GM10248 (cell line): ENCODE measurements at regions not wholly inside any gene's neighbourhood (a gene's known extent, or its start where the extent isn't known, plus 50 kb on each side); places are given as distances from the start of the nearest gene placed in this dataset.

Experiments used
- CTCF ChIA-PET: fragments of 300-600 bp; sonication (Branson Sonifier 250); formaldehyde crosslinking; extraction: SDS; loops from one replicate; lab custom pipeline; 2021; ENCODE audit warnings: antibody characterized with exemption; lab: Yijun Ruan, JAX
- POLR2A ChIA-PET: fragments of 350-650 bp; sonication (Branson Sonifier 250); formaldehyde crosslinking; extraction: SDS; loops from one replicate; lab custom pipeline; 2020; ENCODE audit warnings: antibody characterized with exemption; lab: Yijun Ruan, JAX
- DNase-seq: peaks from one replicate; pipeline ENCODE4 v3.0.0; 2012; ENCODE audit errors: extremely low spot score
- TF ChIP-seq, protein P1 (sequence below): IDR thresholded peaks from 2 replicates; pipeline ENCODE4 v1.5.1; 2012; ENCODE audit warnings: mild to moderate bottlenecking, low read depth; ENCODE audit errors: extremely low read depth, missing control alignments, control extremely low read depth

DNA sequence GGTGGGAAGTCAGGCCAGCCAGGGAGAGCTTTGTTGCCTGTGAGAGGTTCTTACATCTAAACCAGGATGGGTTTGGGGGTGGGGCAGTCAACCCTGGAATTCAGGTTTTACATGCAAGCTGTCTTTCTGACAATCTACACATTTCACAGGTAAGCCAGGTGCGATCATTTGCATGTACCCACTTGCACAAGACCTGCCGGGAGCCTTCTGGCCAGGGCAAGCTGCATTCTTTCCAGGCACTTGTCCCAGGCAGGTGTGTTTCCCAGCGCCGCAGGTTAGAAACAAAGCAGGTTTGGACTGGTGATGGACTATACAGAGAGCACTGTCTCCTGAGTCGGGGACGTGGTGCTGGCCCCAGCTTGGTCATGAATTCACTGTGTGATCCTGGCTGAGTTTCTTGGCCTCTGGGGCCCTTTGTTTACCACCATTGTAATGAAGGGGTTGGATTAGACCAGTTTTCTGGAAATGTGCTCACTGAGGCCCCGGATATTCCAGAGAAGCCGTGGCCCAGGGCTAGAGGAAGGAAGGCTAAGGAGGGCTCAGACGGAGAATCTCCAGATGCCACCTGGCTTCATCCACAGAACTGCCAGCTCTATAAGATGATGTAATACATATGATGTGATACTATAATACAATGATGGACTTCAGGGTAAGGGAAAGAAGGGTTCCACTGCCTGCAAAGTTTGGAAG, 205.2 kb upstream of the SVIL start:
- TF ChIP-seq, protein P1, sequence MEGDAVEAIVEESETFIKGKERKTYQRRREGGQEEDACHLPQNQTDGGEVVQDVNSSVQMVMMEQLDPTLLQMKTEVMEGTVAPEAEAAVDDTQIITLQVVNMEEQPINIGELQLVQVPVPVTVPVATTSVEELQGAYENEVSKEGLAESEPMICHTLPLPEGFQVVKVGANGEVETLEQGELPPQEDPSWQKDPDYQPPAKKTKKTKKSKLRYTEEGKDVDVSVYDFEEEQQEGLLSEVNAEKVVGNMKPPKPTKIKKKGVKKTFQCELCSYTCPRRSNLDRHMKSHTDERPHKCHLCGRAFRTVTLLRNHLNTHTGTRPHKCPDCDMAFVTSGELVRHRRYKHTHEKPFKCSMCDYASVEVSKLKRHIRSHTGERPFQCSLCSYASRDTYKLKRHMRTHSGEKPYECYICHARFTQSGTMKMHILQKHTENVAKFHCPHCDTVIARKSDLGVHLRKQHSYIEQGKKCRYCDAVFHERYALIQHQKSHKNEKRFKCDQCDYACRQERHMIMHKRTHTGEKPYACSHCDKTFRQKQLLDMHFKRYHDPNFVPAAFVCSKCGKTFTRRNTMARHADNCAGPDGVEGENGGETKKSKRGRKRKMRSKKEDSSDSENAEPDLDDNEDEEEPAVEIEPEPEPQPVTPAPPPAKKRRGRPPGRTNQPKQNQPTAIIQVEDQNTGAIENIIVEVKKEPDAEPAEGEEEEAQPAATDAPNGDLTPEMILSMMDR, result no peak
- CTCF ChIA-PET, result no interaction called here
- POLR2A ChIA-PET, result no interaction called here
- no peak for DNase-seq

DNA sequence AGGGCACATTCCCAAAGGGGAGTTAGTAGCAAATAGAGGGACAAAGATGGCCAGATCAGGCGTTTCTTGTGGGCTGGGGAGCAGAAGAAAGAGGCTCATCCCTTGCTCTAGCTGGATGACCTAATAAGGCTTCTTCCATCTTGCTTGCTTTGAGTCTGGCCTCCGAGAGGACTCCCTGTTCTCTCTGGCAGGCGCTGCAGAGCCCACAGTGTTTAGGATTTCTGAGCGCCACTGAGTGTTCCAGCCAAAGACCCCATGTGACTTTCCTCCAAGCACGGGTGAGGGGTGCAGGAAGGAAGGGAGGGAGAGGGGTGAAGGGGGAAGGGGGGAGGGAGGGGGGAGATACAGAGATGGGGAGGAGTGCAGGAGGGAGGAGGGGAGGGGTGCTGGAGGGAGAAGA, 203.8 kb upstream of the SVIL start:
- ChIA-PET CTCF (no interaction called here), POLR2A (no interaction called here)
- TF ChIP-seq, protein P1, result no peak
- DNase-seq, result no peak

DNA sequence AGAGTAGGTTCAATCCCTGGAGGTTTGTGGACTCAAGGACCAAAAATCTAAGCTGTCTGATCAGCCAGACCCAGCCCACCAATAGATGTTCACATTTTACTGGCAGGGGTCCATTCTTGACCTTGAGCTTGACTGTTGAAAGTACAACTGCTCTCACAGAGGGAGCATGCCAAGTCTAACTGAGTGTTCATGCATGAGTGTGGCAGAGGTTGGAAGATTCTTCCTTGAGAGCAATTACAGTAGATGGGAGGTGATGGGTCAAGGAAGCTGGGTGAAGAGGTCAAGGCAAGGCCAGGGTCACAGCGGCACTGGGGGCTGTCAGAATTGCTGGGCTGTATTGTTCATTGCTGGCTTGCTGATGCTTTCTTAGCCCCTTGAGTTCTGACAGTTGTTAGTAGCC, 202.8 kb upstream of the SVIL start:
- ChIA-PET CTCF (no interaction called here), POLR2A (no interaction called here)
- TF ChIP-seq, protein P1, result no peak

DNA sequence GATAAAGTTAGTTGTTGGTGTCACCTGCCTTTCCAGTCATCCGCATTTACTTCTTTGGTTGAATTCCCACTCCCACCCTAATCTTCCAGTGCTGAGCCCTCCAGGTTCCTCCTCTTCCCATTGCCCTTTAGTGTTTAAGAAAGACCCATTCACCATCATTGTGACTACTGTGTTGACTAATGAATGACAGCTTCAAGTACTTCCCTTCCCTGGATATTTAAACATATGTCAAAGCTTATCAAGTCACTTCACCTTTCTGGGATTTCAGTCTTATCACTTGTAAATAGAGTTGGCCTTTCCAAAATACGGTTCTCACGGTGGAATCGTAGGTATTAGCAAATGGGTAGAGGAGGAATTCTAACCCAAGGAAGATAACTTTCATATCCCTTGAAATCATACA, 201.6 kb upstream of the SVIL start:
- CTCF ChIA-PET, result no interaction called here
- POLR2A ChIA-PET, result no interaction called here
- no peak for DNase-seq
- TF ChIP-seq, protein P1, result no peak

More for the DNA sequence above, 202.8 kb upstream of the SVIL start:
- DNase-seq, result no peak

DNA sequence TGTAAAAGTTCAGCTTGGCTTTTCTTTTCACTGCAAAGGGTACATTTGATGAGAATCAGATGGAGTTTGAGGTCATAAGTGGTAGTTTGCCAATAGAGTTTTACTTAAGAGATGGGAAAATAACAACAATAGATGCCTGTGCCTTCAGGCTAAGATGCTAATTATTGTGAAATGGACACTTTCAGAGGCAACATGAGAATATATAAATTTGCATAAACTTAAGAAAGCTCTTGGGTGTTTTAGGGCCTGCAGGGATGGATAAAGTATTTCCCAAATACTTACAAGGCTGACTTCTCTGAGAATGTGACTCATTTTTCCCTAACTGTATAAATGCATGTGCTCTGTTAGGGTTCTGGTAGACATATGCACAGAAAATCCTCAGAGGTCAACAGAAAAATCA, 200.3 kb upstream of the SVIL start:
- DNase-seq, result no peak
- ChIA-PET CTCF (interaction anchor here (0.8 to 1.5 kb wide), 2 partner anchors 9 to 19 kb away, joined by 3 to 4 read pairs; no protein-coding TSS in a partner anchor), POLR2A (no interaction called here)
- TF ChIP-seq, protein P1, result no peak

DNA sequence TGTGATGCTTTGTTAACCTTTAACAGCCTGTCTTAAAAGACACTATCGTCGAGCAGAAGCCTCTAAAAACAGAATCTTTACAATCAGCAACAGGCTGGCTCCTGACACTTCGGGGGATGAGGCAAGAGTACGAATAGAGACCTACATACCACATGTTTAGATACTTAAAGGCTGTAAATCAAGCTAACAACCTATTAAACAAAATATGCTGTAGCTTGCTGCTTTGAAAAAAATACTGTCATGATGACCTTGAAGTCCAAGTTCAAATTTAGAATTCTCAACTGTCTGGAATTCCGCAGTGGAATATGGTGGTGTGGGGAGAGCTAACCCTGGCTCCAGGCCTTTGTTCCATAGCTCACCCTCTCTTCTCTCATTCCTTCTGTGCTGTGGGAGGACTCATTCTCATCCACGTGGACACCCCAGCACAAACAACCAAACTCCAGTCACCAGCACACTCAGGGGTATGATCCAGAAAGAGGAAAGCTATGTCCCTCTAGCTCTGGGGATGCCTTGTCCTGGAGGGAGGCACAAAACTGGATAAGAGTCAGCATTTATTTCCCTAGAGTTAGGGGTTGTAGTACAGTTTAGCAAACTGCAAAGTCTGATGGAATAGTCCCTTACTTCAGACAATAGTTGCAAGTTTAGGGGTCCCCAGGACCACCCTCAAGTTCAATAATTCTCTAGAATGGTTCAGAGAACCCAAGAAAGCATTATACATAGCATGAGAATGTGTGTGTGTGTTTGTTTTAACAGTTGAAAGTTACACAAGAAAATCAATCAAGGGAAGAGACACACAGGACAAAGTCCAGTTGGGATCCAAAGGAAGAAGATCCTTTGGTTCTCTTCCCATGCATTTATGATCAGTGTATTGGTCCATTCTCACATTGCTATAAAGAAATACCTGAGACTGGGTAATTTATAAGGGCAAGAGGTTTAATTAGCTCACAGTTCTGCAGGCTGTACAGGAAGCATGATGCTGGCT, 196.1 kb upstream of the SVIL start:
- DNase-seq, result no peak
- POLR2A ChIA-PET, result no interaction called here
- CTCF ChIA-PET, result interaction anchor here (1.2 to 1.4 kb wide), 2 partner anchors 9 to 11 kb away, joined by 3 to 4 read pairs; no protein-coding TSS in a partner anchor
- TF ChIP-seq, protein P1, result no peak
